HEK293 (cell line): ENCODE measurements at regions not wholly inside any gene's neighbourhood (a gene's known extent, or its start where the extent isn't known, plus 50 kb on each side); places are given as distances from the start of the nearest gene placed in this dataset.

ENCODE experiments used
- CTCF ChIA-PET: fragments of 350-600 bp; formaldehyde crosslinking; extraction: SDS; loops from one replicate; lab custom pipeline; 2021; ENCODE audit warnings: antibody characterized with exemption; lab: Yijun Ruan, JAX
- POLR2A ChIA-PET: fragments of 300-600 bp; formaldehyde crosslinking; extraction: SDS; loops from one replicate; lab custom pipeline; 2020; ENCODE audit warnings: antibody characterized with exemption, inconsistent platforms; lab: Yijun Ruan, JAX
- H3K27ac ChIP-seq: fragments of 200-500 bp; sonication (Bioruptor generic); 2 replicates; pipeline ENCODE4 v1.5.1; 2014; ENCODE audit warnings: low read depth, low read length, control low read depth, inconsistent platforms; ENCODE audit errors: extremely low read depth
- H3K36me3 ChIP-seq, 2 experiments: fragments of 200-500 bp in 1 of 2; sonication (Bioruptor generic) in 1 of 2; 1 replicate in 1 of 2; 2 replicates in 1 of 2; pipeline ENCODE4 v1.5.1; 2014 to 2017; ENCODE audit warnings: inconsistent platforms in 2 of 2, low read length in 2 of 2; ENCODE audit not compliant: control insufficient read depth in 2 of 2, insufficient read depth in 1 of 2
- H3K4me1 ChIP-seq: fragments of 200-500 bp; sonication (Bioruptor generic); 2 replicates; pipeline ENCODE4 v1.5.1; 2014; ENCODE audit warnings: mild to moderate bottlenecking, low read length, inconsistent platforms; ENCODE audit not compliant: control insufficient read depth, insufficient read depth
- H3K4me3 ChIP-seq: 2 replicates; pipeline ENCODE4 v1.5.1; 2011; ENCODE audit warnings: low read depth, mild to moderate bottlenecking, control low read depth, low read length, moderate library complexity
- H3K9me3 ChIP-seq: fragments of 200-500 bp; sonication (Bioruptor generic); 2 replicates; pipeline ENCODE4 v1.5.1; 2014; ENCODE audit warnings: low read depth, low read length, inconsistent platforms; ENCODE audit not compliant: control insufficient read depth, insufficient read depth
- HOXC10 ChIP-seq: sonication (generic); formaldehyde crosslinking; IDR thresholded peaks from 2 replicates; pipeline ENCODE4 v1.8.1; 2023; ENCODE audit warnings: mild to moderate bottlenecking, missing genetic modification reagents
- KLF17 ChIP-seq: fragments of 450-650 bp; formaldehyde crosslinking; IDR thresholded peaks from 2 replicates; pipeline ENCODE4 v1.5.1; 2016; ENCODE audit warnings: missing biosample characterization, missing genetic modification characterization
- PRDM10 ChIP-seq: fragments of 450-650 bp; formaldehyde crosslinking; IDR thresholded peaks from 2 replicates; pipeline ENCODE4 v1.5.1; 2016; ENCODE audit warnings: missing biosample characterization, missing genetic modification characterization
- SP3 ChIP-seq: fragments of 450-650 bp; formaldehyde crosslinking; IDR thresholded peaks from 2 replicates; pipeline ENCODE4 v1.5.1; 2016; ENCODE audit warnings: missing biosample characterization, missing genetic modification characterization
- TRIM28 ChIP-seq: IDR thresholded peaks from 2 replicates; pipeline ENCODE4 v1.6.1; 2011; ENCODE audit warnings: low read length, control low read depth, borderline replicate concordance
- ZBTB1 ChIP-seq: fragments of 450-650 bp; formaldehyde crosslinking; IDR thresholded peaks from 2 replicates; pipeline ENCODE4 v1.5.1; 2016; ENCODE audit warnings: missing biosample characterization, missing genetic modification characterization
- ZBTB11 ChIP-seq: fragments of 450-650 bp; formaldehyde crosslinking; conservative IDR thresholded peaks from 2 replicates; pipeline ENCODE4 v1.5.1; 2016; ENCODE audit warnings: low read depth, missing biosample characterization, missing genetic modification characterization
- ZBTB26 ChIP-seq: fragments of 450-650 bp; formaldehyde crosslinking; optimal IDR thresholded peaks from 2 replicates; pipeline ENCODE3; 2016; ENCODE audit warnings: missing biosample characterization, mild to moderate bottlenecking, missing genetic modification characterization
- ZBTB44 ChIP-seq: fragments of 450-650 bp; IDR thresholded peaks from 2 replicates; pipeline ENCODE4 v1.5.1; 2018; ENCODE audit warnings: missing biosample characterization, mild to moderate bottlenecking, missing genetic modification characterization
- ZNF140 ChIP-seq: fragments of 450-650 bp; formaldehyde crosslinking; IDR thresholded peaks from 2 replicates; pipeline ENCODE4 v1.5.1; 2016; ENCODE audit warnings: missing biosample characterization, missing genetic modification characterization
- ZNF19 ChIP-seq: fragments of 450-650 bp; formaldehyde crosslinking; IDR thresholded peaks from 2 replicates; pipeline ENCODE4; 2016; ENCODE audit warnings: missing biosample characterization, missing genetic modification characterization, low read depth
- ZNF2 ChIP-seq: fragments of 450-650 bp; formaldehyde crosslinking; IDR thresholded peaks from 2 replicates; pipeline ENCODE4 v1.5.1; 2016; ENCODE audit warnings: missing biosample characterization, missing genetic modification characterization
- ZNF202 ChIP-seq: fragments of 450-650 bp; formaldehyde crosslinking; IDR thresholded peaks from 2 replicates; pipeline ENCODE4 v1.5.1; 2016; ENCODE audit warnings: missing biosample characterization, missing genetic modification characterization, borderline replicate concordance
- ZNF24 ChIP-seq: fragments of 450-650 bp; formaldehyde crosslinking; IDR thresholded peaks from 2 replicates; pipeline ENCODE4 v1.5.1; 2016; ENCODE audit warnings: missing biosample characterization, missing genetic modification characterization
- ZNF37A ChIP-seq: fragments of 450-650 bp; IDR thresholded peaks from 2 replicates; pipeline ENCODE4 v1.5.1; 2018; ENCODE audit warnings: missing biosample characterization, missing genetic modification characterization
- ZNF423 ChIP-seq: fragments of 450-650 bp; formaldehyde crosslinking; IDR thresholded peaks from 2 replicates; pipeline ENCODE4 v1.5.1; 2016; ENCODE audit warnings: missing biosample characterization, missing genetic modification characterization
- ZNF433 ChIP-seq: fragments of 450-650 bp; formaldehyde crosslinking; IDR thresholded peaks from 2 replicates; pipeline ENCODE4 v1.5.1; 2016; ENCODE audit warnings: missing biosample characterization, missing genetic modification characterization, low read depth
- ZNF629 ChIP-seq: fragments of 450-650 bp; formaldehyde crosslinking; IDR thresholded peaks from 2 replicates; pipeline ENCODE4 v1.5.1; 2017; ENCODE audit warnings: missing biosample characterization, missing genetic modification characterization
- ZNF639 ChIP-seq: fragments of 450-650 bp; formaldehyde crosslinking; IDR thresholded peaks from 2 replicates; pipeline ENCODE4 v1.5.1; 2016; ENCODE audit warnings: missing biosample characterization, missing genetic modification characterization
- ZNF658 ChIP-seq: fragments of 450-650 bp; formaldehyde crosslinking; IDR thresholded peaks from 2 replicates; pipeline ENCODE4; 2016; ENCODE audit warnings: missing biosample characterization, missing genetic modification characterization
- ZNF704 ChIP-seq: fragments of 450-650 bp; formaldehyde crosslinking; IDR thresholded peaks from 2 replicates; pipeline ENCODE4 v1.5.1; 2016; ENCODE audit warnings: missing biosample characterization, missing genetic modification characterization
- ZNF791 ChIP-seq: fragments of 450-650 bp; formaldehyde crosslinking; IDR thresholded peaks from 2 replicates; pipeline ENCODE4 v1.5.1; 2016; ENCODE audit warnings: missing biosample characterization, missing genetic modification characterization

GRCh38 chr12:24705216-24705615 lies 243.7 kb downstream of the BCAT1 start:
- Histone ChIP-seq H3K36me3 (no peaks in the 10 kb centered on the region), H3K9me3 (no peaks in the 10 kb centered on the region), H3K4me3 (no peak overlapping the region), H3K4me1 (no peaks in the 10 kb centered on the region), H3K27ac (no peak overlapping the region)
- TF ChIP-seq ZNF2 (tag by site-specific recombination) (no peak), HOXC10 (CRISPR knock-in tag) (no peak), ZNF629 (tag by site-specific recombination) (no peak), TRIM28 (no peak), ZNF24 (tag by site-specific recombination) (no peak), ZNF37A (no peak), KLF17 (tag by site-specific recombination) (no peak), ZNF791 (tag by site-specific recombination) (no peak), ZNF658 (tag by site-specific recombination) (no peak), ZBTB1 (tag by site-specific recombination) (no peak), ZNF202 (tag by site-specific recombination) (no peak), ZNF19 (no peak), SP3 (tag by site-specific recombination) (no peak), ZNF704 (tag by site-specific recombination) (no peak), ZBTB44 (tag by site-specific recombination) (no peak), ZNF423 (tag by site-specific recombination) (no peak), ZNF140 (no peak), ZNF639 (tag by site-specific recombination) (no peak), ZBTB26 (tag by site-specific recombination) (no peak), ZNF433 (tag by site-specific recombination) (no peak)
- POLR2A ChIA-PET, result no interaction called here
- CTCF ChIA-PET, result no interaction called here

- CTCF ChIA-PET, result no interaction called here
- no peak overlapping the region for H3K27ac ChIP-seq
- H3K36me3 ChIP-seq, result no peaks in the 10 kb centered on the region
- POLR2A ChIA-PET, result no interaction called here
- H3K4me3 ChIP-seq, result no peak overlapping the region
- no peaks in the 10 kb centered on the region for H3K4me1 ChIP-seq
- no peaks in the 10 kb centered on the region for H3K9me3 ChIP-seq
- no peak for TF ChIP-seq PRDM10 (tag by site-specific recombination)
- TF ChIP-seq ZBTB11 (tag by site-specific recombination), result no peak
- TF ChIP-seq ZNF704 (tag by site-specific recombination), result no peak
Observed at GRCh38 chr12:24701343-24701742, 247.6 kb downstream of the BCAT1 start.
